H9 (cell line): ENCODE measurements at regions not wholly inside any gene's neighbourhood (a gene's known extent, or its start where the extent isn't known, plus 50 kb on each side); places are given as distances from the start of the nearest gene placed in this dataset.

Experiments
- DNase-seq: peaks from one replicate; pipeline ENCODE4 v3.0.0-alpha.2; 2017
- H2AFZ ChIP-seq: one replicate; pipeline ENCODE4 v1.6.1; 2013; ENCODE audit warnings: mild to moderate bottlenecking, low read length, control low read depth, moderate library complexity
- H2AK5ac ChIP-seq: 2 replicates; pipeline ENCODE4 v1.6.1; 2013; ENCODE audit warnings: low read length, control low read depth, mixed read lengths; ENCODE audit not compliant: insufficient read length
- H2BK120ac ChIP-seq: one replicate; pipeline ENCODE4 v1.6.1; 2013; ENCODE audit warnings: low read depth, mild to moderate bottlenecking, low read length, control low read depth, inconsistent platforms; ENCODE audit not compliant: poor library complexity, severe bottlenecking
- H2BK12ac ChIP-seq: 2 replicates; pipeline ENCODE4 v1.6.1; 2013; ENCODE audit warnings: low read length, control low read depth, mixed read lengths, low read depth; ENCODE audit not compliant: insufficient read length
- H2BK15ac ChIP-seq: 2 replicates; pipeline ENCODE4 v1.6.1; 2013; ENCODE audit warnings: low read depth, low read length, control low read depth
- H2BK20ac ChIP-seq: one replicate; pipeline ENCODE4 v1.6.1; 2013; ENCODE audit warnings: low read depth, mild to moderate bottlenecking, low read length, control low read depth, inconsistent platforms; ENCODE audit not compliant: poor library complexity, severe bottlenecking
- H2BK5ac ChIP-seq: 2 replicates; pipeline ENCODE4 v1.6.1; 2013; ENCODE audit warnings: low read length, control low read depth, mixed read lengths; ENCODE audit not compliant: insufficient read length
- H3K14ac ChIP-seq: 2 replicates; pipeline ENCODE4 v1.6.1; 2013; ENCODE audit warnings: low read length, control low read depth; ENCODE audit not compliant: insufficient read depth
- H3K18ac ChIP-seq: 2 replicates; pipeline ENCODE4 v1.6.1; 2013; ENCODE audit warnings: low read depth, mild to moderate bottlenecking, mixed read lengths, low read length, control low read depth; ENCODE audit not compliant: insufficient read length
- H3K23ac ChIP-seq: 2 replicates; pipeline ENCODE4 v1.6.1; 2013; ENCODE audit warnings: low read length, control low read depth, mixed read lengths, low read depth; ENCODE audit not compliant: insufficient read length
- H3K23me2 ChIP-seq: 2 replicates; pipeline ENCODE4 v1.6.1; 2013; ENCODE audit warnings: low read depth, mild to moderate bottlenecking, mixed read lengths, low read length, control low read depth; ENCODE audit not compliant: insufficient read length, poor library complexity, severe bottlenecking
- H3K27ac ChIP-seq: 2 replicates; pipeline ENCODE4 v1.5.1; 2013; ENCODE audit warnings: low read length, control low read depth, mixed read lengths, low read depth; ENCODE audit not compliant: insufficient read length
- H3K27me3 ChIP-seq: 2 replicates; pipeline ENCODE4 v1.6.1; 2013; ENCODE audit warnings: low read length, control low read depth, inconsistent platforms; ENCODE audit not compliant: insufficient read depth
- H3K4ac ChIP-seq: 2 replicates; pipeline ENCODE4 v1.6.1; 2013; ENCODE audit warnings: low read depth, mild to moderate bottlenecking, control low read depth, inconsistent platforms, low read length, moderate library complexity
- H3K4me1 ChIP-seq: 2 replicates; pipeline ENCODE4 v1.6.1; 2013; ENCODE audit warnings: low read length, control low read depth, inconsistent platforms; ENCODE audit not compliant: insufficient read depth
- H3K4me2 ChIP-seq: 2 replicates; pipeline ENCODE4 v1.6.1; 2013; ENCODE audit warnings: low read length, control low read depth, mixed read lengths; ENCODE audit not compliant: insufficient read length, insufficient read depth
- H3K56ac ChIP-seq: 2 replicates; pipeline ENCODE4 v1.6.1; 2013; ENCODE audit warnings: low read depth, mild to moderate bottlenecking, mixed read lengths, low read length, control low read depth; ENCODE audit not compliant: insufficient read length
- H3K79me1 ChIP-seq: 2 replicates; pipeline ENCODE4 v1.6.1; 2013; ENCODE audit warnings: low read depth, mild to moderate bottlenecking, moderate library complexity, low read length, control low read depth, inconsistent platforms; ENCODE audit not compliant: insufficient read depth, poor library complexity, severe bottlenecking
- H3K79me2 ChIP-seq: 2 replicates; pipeline ENCODE4 v1.6.1; 2013; ENCODE audit warnings: low read length, control low read depth, inconsistent platforms; ENCODE audit not compliant: insufficient read depth
- H3K9ac ChIP-seq: 2 replicates; pipeline ENCODE4 v1.6.1; 2013; ENCODE audit warnings: low read length, control low read depth, mixed read lengths; ENCODE audit not compliant: insufficient read length; ENCODE audit errors: extremely low read depth
- H3K9me3 ChIP-seq: one replicate; pipeline ENCODE4 v1.6.1; 2013; ENCODE audit warnings: low read depth, low read length, inconsistent platforms; ENCODE audit not compliant: control insufficient read depth
- H3T11ph ChIP-seq: one replicate; pipeline ENCODE4 v1.6.1; 2013; ENCODE audit warnings: mild to moderate bottlenecking, low read length, control low read depth, inconsistent platforms
- H4K20me1 ChIP-seq: one replicate; pipeline ENCODE4 v1.6.1; 2013; ENCODE audit not compliant: control insufficient read depth, insufficient read length, insufficient read depth
- H4K5ac ChIP-seq: 2 replicates; pipeline ENCODE4 v1.6.1; 2013; ENCODE audit warnings: low read depth, mild to moderate bottlenecking, mixed read lengths, low read length, control low read depth; ENCODE audit not compliant: insufficient read length
- H4K8ac ChIP-seq: replicated peaks from 2 replicates; pipeline ENCODE4 v1.6.1; 2013; ENCODE audit warnings: low read length, control low read depth, mixed read lengths, low read depth; ENCODE audit not compliant: insufficient read length
- H4K91ac ChIP-seq: 2 replicates; pipeline ENCODE4 v1.6.1; 2013; ENCODE audit warnings: low read depth, mild to moderate bottlenecking, moderate library complexity, mixed read lengths, low read length, control low read depth; ENCODE audit not compliant: insufficient read length
- H3K27ac Mint-ChIP-seq, 3 experiments: 2 replicates in 2 of 3; 3 replicates in 1 of 3; pipeline ENCODE4 v1.8.0; 2020 to 2021; ENCODE audit warnings: mixed read lengths in 3 of 3, mild to moderate bottlenecking in 1 of 3, moderate library complexity in 1 of 3
- H3K27me3 Mint-ChIP-seq: 2 replicates; pipeline ENCODE4 v1.8.0; 2021; ENCODE audit warnings: low read depth, mild to moderate bottlenecking, moderate library complexity, mixed read lengths
- H3K36me3 Mint-ChIP-seq, 3 experiments: 2 replicates in 2 of 3; 3 replicates in 1 of 3; pipeline ENCODE4 v1.8.0; 2020 to 2021; ENCODE audit warnings: low read depth in 3 of 3, mixed read lengths in 3 of 3; ENCODE audit not compliant: insufficient read depth in 1 of 3
- H3K4me1 Mint-ChIP-seq, 2 experiments: 2 replicates each; pipeline ENCODE4 v1.8.0; 2020; ENCODE audit warnings: mixed read lengths in 2 of 2
- H3K4me3 Mint-ChIP-seq, 2 experiments: 2 replicates in 1 of 2; 3 replicates in 1 of 2; pipeline ENCODE4 v1.8.0; 2020 to 2021; ENCODE audit warnings: mild to moderate bottlenecking in 2 of 2, mixed read lengths in 2 of 2, moderate library complexity in 1 of 2
- H3K9me3 Mint-ChIP-seq, 2 experiments: 2 replicates in 1 of 2; 3 replicates in 1 of 2; pipeline ENCODE4 v1.8.0; 2020; ENCODE audit warnings: mild to moderate bottlenecking in 2 of 2, mixed read lengths in 2 of 2, moderate library complexity in 1 of 2
- WGBS: extraction: QIAGEN DNeasy Blood & Tissue Kit; methylation state at CpG from one replicate; pipeline ENCODE4 v1.1.7; 2013; ENCODE audit warnings: missing lambda C conversion rate, low lambda C conversion rate, mixed read lengths; ENCODE audit not compliant: insufficient read length; ENCODE audit errors: extremely low coverage; 5-methylcytosine and 5-hydroxymethylcytosine counted together
- TF ChIP-seq, protein P1 (sequence below): fragments of 200-600 bp; sonication (generic); conservative IDR thresholded peaks from 3 replicates; pipeline ENCODE4 v1.8.0; 2021; ENCODE audit warnings: antibody characterized with exemption, mild to moderate bottlenecking

DNA sequence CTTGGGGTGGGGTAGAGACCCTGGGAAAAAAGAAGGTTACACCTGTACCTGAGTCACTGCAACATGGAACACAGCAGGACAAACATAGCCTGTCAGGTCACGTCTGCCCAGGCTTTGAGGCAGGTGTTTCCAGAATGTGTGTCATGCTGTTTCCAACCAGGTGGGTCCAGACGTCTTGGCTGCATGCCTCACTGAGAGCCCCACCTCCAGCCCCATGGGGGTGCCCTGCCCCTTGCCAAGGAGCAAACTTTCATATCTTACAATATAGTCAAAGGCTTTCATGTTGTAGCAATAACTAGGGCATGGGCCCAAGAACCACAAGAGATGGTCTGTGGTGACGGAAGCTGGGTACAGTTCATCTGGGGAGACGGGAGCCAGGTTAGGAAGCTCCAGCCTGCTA is 499.7 kb downstream of the BCL11A start:
- H3K18ac ChIP-seq, result no peak overlapping the region
- H3K4me1 Mint-ChIP-seq, result peaks cover 29 to 33% of the 10 kb centered on the region in 2 experiments
- no CpG with 5 or more reads among the region's 4 CpGs for WGBS

More for the DNA sequence above, 499.7 kb downstream of the BCL11A start:
- no peak overlapping the region for H2BK12ac ChIP-seq
- Mint-ChIP-seq H3K36me3 (no peaks in the 10 kb centered on the region; a peak in 2 of 7 replicates), H3K4me3 (no peak overlapping the region), H3K27ac (no peak overlapping the region), H3K9me3 (no peaks in the 10 kb centered on the region), H3K27me3 (no peaks in the 10 kb centered on the region)
- no peak overlapping the region for H2AK5ac ChIP-seq
- H4K91ac ChIP-seq, result no peak overlapping the region
- DNase-seq, result no peak
- H3K4me1 ChIP-seq, result peaks cover 12% of the 10 kb centered on the region
- no peaks in the 10 kb centered on the region for H4K20me1 ChIP-seq
- no peaks in the 10 kb centered on the region for H3K23me2 ChIP-seq
- H2BK15ac ChIP-seq, result no peak overlapping the region
- no peak overlapping the region for H2BK20ac ChIP-seq
- no peak overlapping the region for H3K9ac ChIP-seq
- H3K4ac ChIP-seq, result no peak overlapping the region
- no peak overlapping the region for H3K14ac ChIP-seq
- H3K27ac ChIP-seq, result no peak overlapping the region
- H3K79me1 ChIP-seq, result no peaks in the 10 kb centered on the region
- H3K27me3 ChIP-seq, result no peaks in the 10 kb centered on the region
- no peak overlapping the region for H4K8ac ChIP-seq
- no peak overlapping the region for H2BK5ac ChIP-seq
- H3K9me3 ChIP-seq, result no peaks in the 10 kb centered on the region
- no peak overlapping the region for H3K23ac ChIP-seq
- no peaks in the 10 kb centered on the region for H3K79me2 ChIP-seq
- no peak overlapping the region for H3K4me2 ChIP-seq
- no peak overlapping the region for H3T11ph ChIP-seq
- no peak overlapping the region for H2BK120ac ChIP-seq
- H4K5ac ChIP-seq, result no peak overlapping the region
- H3K56ac ChIP-seq, result no peak overlapping the region
- TF ChIP-seq, protein P1, sequence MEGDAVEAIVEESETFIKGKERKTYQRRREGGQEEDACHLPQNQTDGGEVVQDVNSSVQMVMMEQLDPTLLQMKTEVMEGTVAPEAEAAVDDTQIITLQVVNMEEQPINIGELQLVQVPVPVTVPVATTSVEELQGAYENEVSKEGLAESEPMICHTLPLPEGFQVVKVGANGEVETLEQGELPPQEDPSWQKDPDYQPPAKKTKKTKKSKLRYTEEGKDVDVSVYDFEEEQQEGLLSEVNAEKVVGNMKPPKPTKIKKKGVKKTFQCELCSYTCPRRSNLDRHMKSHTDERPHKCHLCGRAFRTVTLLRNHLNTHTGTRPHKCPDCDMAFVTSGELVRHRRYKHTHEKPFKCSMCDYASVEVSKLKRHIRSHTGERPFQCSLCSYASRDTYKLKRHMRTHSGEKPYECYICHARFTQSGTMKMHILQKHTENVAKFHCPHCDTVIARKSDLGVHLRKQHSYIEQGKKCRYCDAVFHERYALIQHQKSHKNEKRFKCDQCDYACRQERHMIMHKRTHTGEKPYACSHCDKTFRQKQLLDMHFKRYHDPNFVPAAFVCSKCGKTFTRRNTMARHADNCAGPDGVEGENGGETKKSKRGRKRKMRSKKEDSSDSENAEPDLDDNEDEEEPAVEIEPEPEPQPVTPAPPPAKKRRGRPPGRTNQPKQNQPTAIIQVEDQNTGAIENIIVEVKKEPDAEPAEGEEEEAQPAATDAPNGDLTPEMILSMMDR, result no peak
- no peak overlapping the region for H2AFZ ChIP-seq
